ENCODE measurements at regions not wholly inside any gene's neighbourhood (a gene's known extent, or its start where the extent isn't known, plus 50 kb on each side); places are given as distances from the start of the nearest gene placed in this dataset.

DNA sequence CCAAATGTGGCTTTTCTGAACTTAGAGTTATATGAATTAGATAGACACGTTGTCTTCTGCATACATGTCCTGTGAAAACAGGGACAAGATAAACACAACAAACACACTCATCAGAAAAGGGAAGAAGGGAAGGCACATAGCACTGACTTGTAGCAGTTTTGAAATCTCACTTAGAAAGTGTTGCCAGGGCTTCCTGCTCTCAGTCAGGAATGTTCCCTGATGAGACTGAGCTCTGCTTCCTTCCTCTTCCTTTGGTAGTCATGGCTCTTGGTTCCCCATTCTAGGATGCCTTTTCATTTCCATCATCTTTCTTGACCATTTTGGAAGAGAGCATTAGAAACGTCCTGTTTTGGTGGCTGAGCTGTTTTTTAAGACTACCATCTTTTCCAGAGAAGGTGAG, 233.8 kb upstream of the LYZL1 start:
- no peak for TF ChIP-seq ZNF274 (IDR thresholded peaks at IDR 0.05; ENCODE audit: low read length)
- TF ChIP-seq ZNF274 (tag by site-specific recombination; IDR thresholded peaks at IDR 0.05; ENCODE audit: borderline replicate concordance), result no peak
- TF ChIP-seq, protein P1, sequence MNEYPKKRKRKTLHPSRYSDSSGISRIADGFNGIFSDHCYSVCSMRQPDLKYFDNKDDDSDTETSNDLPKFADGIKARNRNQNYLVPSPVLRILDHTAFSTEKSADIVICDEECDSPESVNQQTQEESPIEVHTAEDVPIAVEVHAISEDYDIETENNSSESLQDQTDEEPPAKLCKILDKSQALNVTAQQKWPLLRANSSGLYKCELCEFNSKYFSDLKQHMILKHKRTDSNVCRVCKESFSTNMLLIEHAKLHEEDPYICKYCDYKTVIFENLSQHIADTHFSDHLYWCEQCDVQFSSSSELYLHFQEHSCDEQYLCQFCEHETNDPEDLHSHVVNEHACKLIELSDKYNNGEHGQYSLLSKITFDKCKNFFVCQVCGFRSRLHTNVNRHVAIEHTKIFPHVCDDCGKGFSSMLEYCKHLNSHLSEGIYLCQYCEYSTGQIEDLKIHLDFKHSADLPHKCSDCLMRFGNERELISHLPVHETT (tag by site-specific recombination; IDR thresholded peaks at IDR 0.05), result no peak
- TF ChIP-seq CTCF (tag by site-specific recombination; IDR thresholded peaks at IDR 0.05), result no peak
- TF ChIP-seq ZNF350 (tag by site-specific recombination; IDR thresholded peaks at IDR 0.05), result no peak
- TF ChIP-seq ZNF24 (tag by site-specific recombination; IDR thresholded peaks at IDR 0.05), result no peak
- no peak for TF ChIP-seq YY1 (tag by site-specific recombination; IDR thresholded peaks at IDR 0.05)
- no peak for TF ChIP-seq ZNF548 (tag by site-specific recombination; IDR thresholded peaks at IDR 0.05)
- TF ChIP-seq, protein P2, sequence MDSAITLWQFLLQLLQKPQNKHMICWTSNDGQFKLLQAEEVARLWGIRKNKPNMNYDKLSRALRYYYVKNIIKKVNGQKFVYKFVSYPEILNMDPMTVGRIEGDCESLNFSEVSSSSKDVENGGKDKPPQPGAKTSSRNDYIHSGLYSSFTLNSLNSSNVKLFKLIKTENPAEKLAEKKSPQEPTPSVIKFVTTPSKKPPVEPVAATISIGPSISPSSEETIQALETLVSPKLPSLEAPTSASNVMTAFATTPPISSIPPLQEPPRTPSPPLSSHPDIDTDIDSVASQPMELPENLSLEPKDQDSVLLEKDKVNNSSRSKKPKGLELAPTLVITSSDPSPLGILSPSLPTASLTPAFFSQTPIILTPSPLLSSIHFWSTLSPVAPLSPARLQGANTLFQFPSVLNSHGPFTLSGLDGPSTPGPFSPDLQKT (IDR thresholded peaks at IDR 0.05; ENCODE audit: borderline replicate concordance, low read depth, low read length), result no peak
